Neural progenitor cell (in vitro differentiated cells): ENCODE measurements at regions not wholly inside any gene's neighbourhood (a gene's known extent, or its start where the extent isn't known, plus 50 kb on each side); places are given as distances from the start of the nearest gene placed in this dataset.

Experiments
- DNase-seq: peaks from one replicate; pipeline ENCODE4 v3.0.0-alpha.2; 2016; ENCODE audit warnings: low spot score
- H2AFZ ChIP-seq: fragments of 200-600 bp; sonication (generic); replicated peaks from 2 replicates; pipeline ENCODE4 v1.6.1; 2016; ENCODE audit warnings: antibody characterized with exemption
- H3F3A ChIP-seq: fragments of 200-600 bp; sonication (generic); 2 replicates; pipeline ENCODE4 v1.6.1; 2016; ENCODE audit warnings: antibody characterized with exemption, low read depth
- H3K27ac ChIP-seq: fragments of 200-600 bp; sonication (generic); 2 replicates; pipeline ENCODE4 v1.5.1; 2016; ENCODE audit warnings: mild to moderate bottlenecking
- H3K27me3 ChIP-seq: fragments of 200-600 bp; sonication (generic); 2 replicates; pipeline ENCODE4 v1.6.1; 2016; ENCODE audit warnings: mild to moderate bottlenecking, moderate library complexity
- H3K36me3 ChIP-seq: fragments of 200-600 bp; sonication (generic); 2 replicates; pipeline ENCODE4 v1.5.1; 2016
- H3K4me1 ChIP-seq: fragments of 200-600 bp; sonication (generic); 2 replicates; pipeline ENCODE4 v1.6.1; 2016; ENCODE audit warnings: mixed run types
- H3K4me2 ChIP-seq: fragments of 200-600 bp; sonication (generic); 2 replicates; pipeline ENCODE4 v1.6.1; 2016
- H3K4me3 ChIP-seq: fragments of 200-600 bp; sonication (generic); 2 replicates; pipeline ENCODE4 v1.5.1; 2016
- H3K79me2 ChIP-seq: fragments of 200-600 bp; sonication (generic); 2 replicates; pipeline ENCODE4 v1.6.1; 2016; ENCODE audit warnings: low read depth
- H3K9ac ChIP-seq: fragments of 200-600 bp; sonication (generic); 2 replicates; pipeline ENCODE4 v1.6.1; 2016
- H3K9me3 ChIP-seq: fragments of 200-600 bp; sonication (generic); 2 replicates; pipeline ENCODE4 v1.5.1; 2016; ENCODE audit warnings: low read depth
- H4K20me1 ChIP-seq: fragments of 200-600 bp; sonication (generic); 2 replicates; pipeline ENCODE4 v1.6.1; 2016; ENCODE audit warnings: low read depth
- H3K27ac Mint-ChIP-seq: 3 replicates; pipeline ENCODE4 v1.8.0; 2021; ENCODE audit warnings: mixed read lengths
- H3K27me3 Mint-ChIP-seq: 2 replicates; pipeline ENCODE4 v1.8.0; 2022; ENCODE audit warnings: low read depth, mild to moderate bottlenecking, inconsistent platforms, moderate library complexity, mixed read lengths; ENCODE audit not compliant: insufficient read depth
- H3K36me3 Mint-ChIP-seq: 3 replicates; pipeline ENCODE4 v1.8.0; 2021; ENCODE audit warnings: mixed read lengths
- H3K4me1 Mint-ChIP-seq: 3 replicates; pipeline ENCODE4 v1.8.0; 2021; ENCODE audit warnings: mixed read lengths
- H3K4me3 Mint-ChIP-seq: 3 replicates; pipeline ENCODE4 v1.8.0; 2021; ENCODE audit warnings: mild to moderate bottlenecking, moderate library complexity, mixed read lengths
- H3K9me3 Mint-ChIP-seq: 3 replicates; pipeline ENCODE4 v1.8.0; 2020; ENCODE audit warnings: mixed read lengths
- CTCF ChIP-seq: fragments of 200-600 bp; sonication (generic); IDR thresholded peaks from 2 replicates; pipeline ENCODE4 v1.5.1; 2017; ENCODE audit warnings: antibody characterized with exemption, mild to moderate bottlenecking
- EZH2 ChIP-seq: fragments of 200-600 bp; sonication (generic); IDR thresholded peaks from 2 replicates; pipeline ENCODE4 v1.6.1; 2017; ENCODE audit warnings: antibody characterized with exemption, mild to moderate bottlenecking, moderate library complexity
- EZH2phosphoT487 ChIP-seq: fragments of 200-600 bp; sonication (generic); IDR thresholded peaks from 2 replicates; pipeline ENCODE4 v1.6.1; 2017; ENCODE audit warnings: antibody characterized with exemption

- Mint-ChIP-seq H3K36me3 (no peaks in the 10 kb centered on the region), H3K9me3 (no peaks in the 10 kb centered on the region), H3K4me3 (no peak overlapping the region), H3K27ac (no peak overlapping the region), H3K4me1 (peaks cover 28% of the 10 kb centered on the region), H3K27me3 (peaks cover 10% of the 10 kb centered on the region)
- TF ChIP-seq CTCF (no peak), EZH2 (no peak), EZH2phosphoT487 (no peak)
- Histone ChIP-seq H4K20me1 (no peaks in the 10 kb centered on the region), H3K79me2 (no peaks in the 10 kb centered on the region), H3K4me2 (no peak overlapping the region), H3K9ac (no peak overlapping the region), H3K27me3 (no peaks in the 10 kb centered on the region), H3K27ac (no peak overlapping the region), H2AFZ (no peak overlapping the region), H3K4me3 (no peak overlapping the region), H3K4me1 (peaks cover 19% of the 10 kb centered on the region), H3F3A (peaks cover 8% of the 10 kb centered on the region), H3K9me3 (no peaks in the 10 kb centered on the region), H3K36me3 (no peaks in the 10 kb centered on the region)
- no peak for DNase-seq
Observed at GRCh38 chr6:99096170-99096569, 148.4 kb upstream of the FBXL4 start.

- H3K4me3 Mint-ChIP-seq: no peak overlapping the region
- peaks cover 10% of the 10 kb centered on the region for H3K27me3 Mint-ChIP-seq
- H3K27ac ChIP-seq: no peak overlapping the region
- no peaks in the 10 kb centered on the region for H4K20me1 ChIP-seq
- H3K79me2 ChIP-seq: no peaks in the 10 kb centered on the region
- peak overlapping the region; percentile 2 for H3K27ac Mint-ChIP-seq
- peaks cover 8% of the 10 kb centered on the region for H3F3A ChIP-seq
- peaks cover 19% of the 10 kb centered on the region for H3K4me1 ChIP-seq
- H3K4me3 ChIP-seq: no peak overlapping the region
- no peak overlapping the region for H3K9ac ChIP-seq
- DNase-seq: no peak
- no peaks in the 10 kb centered on the region for H3K9me3 Mint-ChIP-seq
- H3K9me3 ChIP-seq: no peaks in the 10 kb centered on the region
- no peaks in the 10 kb centered on the region for H3K36me3 ChIP-seq
- peaks cover 28% of the 10 kb centered on the region for H3K4me1 Mint-ChIP-seq
- H3K27me3 ChIP-seq: no peaks in the 10 kb centered on the region
- TF ChIP-seq CTCF: no peak
- TF ChIP-seq EZH2: no peak
- TF ChIP-seq EZH2phosphoT487: no peak
- H3K36me3 Mint-ChIP-seq: no peaks in the 10 kb centered on the region
- H2AFZ ChIP-seq: peak overlapping the region; percentile 34
- H3K4me2 ChIP-seq: no peak overlapping the region
Observed at GRCh38 chr6:99093456-99094190, 145.9 kb upstream of the FBXL4 start.

GRCh38 chr6:99092461-99092860, 144.7 kb upstream of the FBXL4 start:
- H3K27me3 Mint-ChIP-seq: peaks cover 8% of the 10 kb centered on the region
- peaks cover 28% of the 10 kb centered on the region for H3K4me1 Mint-ChIP-seq
- no peak for TF ChIP-seq EZH2
- no peak for TF ChIP-seq EZH2phosphoT487
- no peak for TF ChIP-seq CTCF
- no peak overlapping the region for H3K4me3 Mint-ChIP-seq
- Histone ChIP-seq H3K9me3 (no peaks in the 10 kb centered on the region), H2AFZ (no peak overlapping the region), H3K4me1 (peaks cover 19% of the 10 kb centered on the region), H3K4me3 (no peak overlapping the region), H3K36me3 (no peaks in the 10 kb centered on the region), H3F3A (peaks cover 8% of the 10 kb centered on the region), H4K20me1 (no peaks in the 10 kb centered on the region), H3K27ac (no peak overlapping the region), H3K4me2 (no peak overlapping the region), H3K9ac (no peak overlapping the region), H3K79me2 (no peaks in the 10 kb centered on the region), H3K27me3 (no peaks in the 10 kb centered on the region)
- H3K36me3 Mint-ChIP-seq: no peaks in the 10 kb centered on the region
- no peak for DNase-seq
- H3K9me3 Mint-ChIP-seq: no peaks in the 10 kb centered on the region
- H3K27ac Mint-ChIP-seq: no peak overlapping the region
